Smooth muscle cell (in vitro differentiated cells): ENCODE measurements at regions not wholly inside any gene's neighbourhood (a gene's known extent, or its start where the extent isn't known, plus 50 kb on each side); places are given as distances from the start of the nearest gene placed in this dataset.

ENCODE experiments used
- DNase-seq: peaks from one replicate; lab custom pipeline; 2025; ENCODE audit not compliant: unreplicated experiment; lab: John Stamatoyannopoulos, UW
- H2AFZ ChIP-seq: fragments of 200-600 bp; sonication (generic); 2 replicates; pipeline ENCODE4 v1.6.0; 2016; ENCODE audit warnings: antibody characterized with exemption, low read depth, mild to moderate bottlenecking
- H3F3A ChIP-seq: fragments of 200-600 bp; sonication (generic); 2 replicates; pipeline ENCODE4 v1.6.0; 2017; ENCODE audit warnings: antibody characterized with exemption, low read depth
- H3K27ac ChIP-seq: fragments of 200-600 bp; sonication (generic); 2 replicates; pipeline ENCODE4 v1.5.1; 2016; ENCODE audit warnings: low read depth, mild to moderate bottlenecking
- H3K27me3 ChIP-seq: fragments of 200-600 bp; sonication (generic); 2 replicates; pipeline ENCODE4 v1.6.1; 2016; ENCODE audit warnings: low read depth, mild to moderate bottlenecking
- H3K36me3 ChIP-seq: fragments of 200-600 bp; sonication (generic); 2 replicates; pipeline ENCODE4 v1.5.1; 2016; ENCODE audit warnings: low read depth
- H3K4me1 ChIP-seq: fragments of 200-600 bp; sonication (generic); 2 replicates; pipeline ENCODE4 v1.5.1; 2016; ENCODE audit warnings: low read depth
- H3K4me2 ChIP-seq: fragments of 200-600 bp; sonication (generic); 2 replicates; pipeline ENCODE4 v1.6.0; 2016; ENCODE audit warnings: mild to moderate bottlenecking
- H3K4me3 ChIP-seq: fragments of 200-600 bp; sonication (generic); 2 replicates; pipeline ENCODE4 v1.5.1; 2016; ENCODE audit warnings: mild to moderate bottlenecking
- H3K79me2 ChIP-seq: fragments of 200-600 bp; sonication (generic); 2 replicates; pipeline ENCODE4 v1.6.0; 2016; ENCODE audit warnings: low read depth, mild to moderate bottlenecking
- H3K9ac ChIP-seq: fragments of 200-600 bp; sonication (generic); 2 replicates; pipeline ENCODE4 v1.6.0; 2016; ENCODE audit warnings: low read depth
- H3K9me3 ChIP-seq: fragments of 200-600 bp; sonication (generic); replicated peaks from 2 replicates; pipeline ENCODE4 v1.5.1; 2016; ENCODE audit warnings: low read depth
- H4K20me1 ChIP-seq: fragments of 200-600 bp; sonication (generic); 2 replicates; pipeline ENCODE4 v1.6.0; 2016; ENCODE audit warnings: low read depth
- CTCF ChIP-seq: fragments of 200-600 bp; sonication (generic); IDR thresholded peaks from 2 replicates; pipeline ENCODE4 v1.5.1; 2017; ENCODE audit warnings: borderline replicate concordance, mild to moderate bottlenecking, antibody characterized with exemption; ENCODE audit not compliant: insufficient read depth, poor library complexity, severe bottlenecking
- WGBS: methylation state at CpG from one replicate; pipeline ENCODE4 v1.1.7; 2016; ENCODE audit warnings: low lambda C conversion rate; 5-methylcytosine and 5-hydroxymethylcytosine counted together

GRCh38 chr1:185681034-185681633 lies 53.1 kb upstream of the HMCN1 start:
- peaks cover 9% of the 10 kb centered on the region for H3K4me1 ChIP-seq
- H3K27ac ChIP-seq: no peak overlapping the region
- no peak overlapping the region for H2AFZ ChIP-seq
- no peaks in the 10 kb centered on the region for H3K27me3 ChIP-seq
- no peak overlapping the region for H3K4me3 ChIP-seq
- peak; percentile 72 for TF ChIP-seq CTCF
- H3K4me2 ChIP-seq: no peak overlapping the region
- no peaks in the 10 kb centered on the region for H3K79me2 ChIP-seq
- H3K9me3 ChIP-seq: no peaks in the 10 kb centered on the region
- 51% methylated on average over 2 of the region's 2 CpGs for WGBS
- no peaks in the 10 kb centered on the region for H3F3A ChIP-seq
- DNase-seq: no peak
- no peaks in the 10 kb centered on the region for H4K20me1 ChIP-seq
- H3K36me3 ChIP-seq: no peaks in the 10 kb centered on the region
- H3K9ac ChIP-seq: no peak overlapping the region

- Histone ChIP-seq H3K79me2 (no peaks in the 10 kb centered on the region), H3K4me3 (no peak overlapping the region), H3K4me1 (peaks cover 9% of the 10 kb centered on the region), H3F3A (no peaks in the 10 kb centered on the region), H2AFZ (no peak overlapping the region), H4K20me1 (no peaks in the 10 kb centered on the region), H3K27me3 (no peaks in the 10 kb centered on the region), H3K36me3 (no peaks in the 10 kb centered on the region), H3K9ac (no peak overlapping the region), H3K4me2 (no peak overlapping the region), H3K9me3 (no peaks in the 10 kb centered on the region), H3K27ac (no peak overlapping the region)
- no peak for DNase-seq
- no peak for TF ChIP-seq CTCF
- 89% methylated on average over 4 of the region's 4 CpGs for WGBS
These were observed 53.7 kb upstream of the HMCN1 start for GRCh38 chr1:185680453-185680852.

- no peak for TF ChIP-seq CTCF
- no peak overlapping the region for H3K4me2 ChIP-seq
- DNase-seq: no peak
These were observed 55.0 kb upstream of the HMCN1 start for GRCh38 chr1:185679220-185679619.

GRCh38 chr1:185676969-185677368 lies 57.2 kb upstream of the HMCN1 start:
- Histone ChIP-seq H3K4me2 (no peak overlapping the region), H3K36me3 (no peaks in the 10 kb centered on the region), H3K9me3 (no peaks in the 10 kb centered on the region), H3K27me3 (no peaks in the 10 kb centered on the region), H3K4me1 (peaks cover 9% of the 10 kb centered on the region), H4K20me1 (no peaks in the 10 kb centered on the region), H2AFZ (no peak overlapping the region), H3K27ac (no peak overlapping the region), H3K9ac (no peak overlapping the region), H3F3A (no peaks in the 10 kb centered on the region), H3K4me3 (no peak overlapping the region), H3K79me2 (no peaks in the 10 kb centered on the region)
- no peak for TF ChIP-seq CTCF
- DNase-seq: no peak
- whole genome bisulfite sequencing: 89% methylated on average over 1 of the region's 1 CpG

More at GRCh38 chr1:185679220-185679619, 55.0 kb upstream of the HMCN1 start:
- Histone ChIP-seq H3K9me3 (no peaks in the 10 kb centered on the region), H3K4me3 (no peak overlapping the region), H3K27ac (no peak overlapping the region), H3K79me2 (no peaks in the 10 kb centered on the region), H3K4me1 (peaks cover 9% of the 10 kb centered on the region), H4K20me1 (no peaks in the 10 kb centered on the region), H3K9ac (no peak overlapping the region), H2AFZ (no peak overlapping the region), H3K27me3 (no peaks in the 10 kb centered on the region), H3F3A (no peaks in the 10 kb centered on the region), H3K36me3 (no peaks in the 10 kb centered on the region)
- 80% methylated on average over 5 of the region's 5 CpGs for WGBS
